H9 (cell line): ENCODE measurements at regions not wholly inside any gene's neighbourhood (a gene's known extent, or its start where the extent isn't known, plus 50 kb on each side); places are given as distances from the start of the nearest gene placed in this dataset.

Experiments
- DNase-seq: peaks from one replicate; pipeline ENCODE4 v3.0.0-alpha.2; 2017
- H2AFZ ChIP-seq: one replicate; pipeline ENCODE4 v1.6.1; 2013; ENCODE audit warnings: mild to moderate bottlenecking, low read length, control low read depth, moderate library complexity
- H2AK5ac ChIP-seq: 2 replicates; pipeline ENCODE4 v1.6.1; 2013; ENCODE audit warnings: low read length, control low read depth, mixed read lengths; ENCODE audit not compliant: insufficient read length
- H2BK120ac ChIP-seq: one replicate; pipeline ENCODE4 v1.6.1; 2013; ENCODE audit warnings: low read depth, mild to moderate bottlenecking, low read length, control low read depth, inconsistent platforms; ENCODE audit not compliant: poor library complexity, severe bottlenecking
- H2BK12ac ChIP-seq: 2 replicates; pipeline ENCODE4 v1.6.1; 2013; ENCODE audit warnings: low read length, control low read depth, mixed read lengths, low read depth; ENCODE audit not compliant: insufficient read length
- H2BK15ac ChIP-seq: 2 replicates; pipeline ENCODE4 v1.6.1; 2013; ENCODE audit warnings: low read depth, low read length, control low read depth
- H2BK20ac ChIP-seq: one replicate; pipeline ENCODE4 v1.6.1; 2013; ENCODE audit warnings: low read depth, mild to moderate bottlenecking, low read length, control low read depth, inconsistent platforms; ENCODE audit not compliant: poor library complexity, severe bottlenecking
- H2BK5ac ChIP-seq: 2 replicates; pipeline ENCODE4 v1.6.1; 2013; ENCODE audit warnings: low read length, control low read depth, mixed read lengths; ENCODE audit not compliant: insufficient read length
- H3K14ac ChIP-seq: 2 replicates; pipeline ENCODE4 v1.6.1; 2013; ENCODE audit warnings: low read length, control low read depth; ENCODE audit not compliant: insufficient read depth
- H3K18ac ChIP-seq: 2 replicates; pipeline ENCODE4 v1.6.1; 2013; ENCODE audit warnings: low read depth, mild to moderate bottlenecking, mixed read lengths, low read length, control low read depth; ENCODE audit not compliant: insufficient read length
- H3K23ac ChIP-seq: 2 replicates; pipeline ENCODE4 v1.6.1; 2013; ENCODE audit warnings: low read length, control low read depth, mixed read lengths, low read depth; ENCODE audit not compliant: insufficient read length
- H3K23me2 ChIP-seq: 2 replicates; pipeline ENCODE4 v1.6.1; 2013; ENCODE audit warnings: low read depth, mild to moderate bottlenecking, mixed read lengths, low read length, control low read depth; ENCODE audit not compliant: insufficient read length, poor library complexity, severe bottlenecking
- H3K27ac ChIP-seq: 2 replicates; pipeline ENCODE4 v1.5.1; 2013; ENCODE audit warnings: low read length, control low read depth, mixed read lengths, low read depth; ENCODE audit not compliant: insufficient read length
- H3K27me3 ChIP-seq: 2 replicates; pipeline ENCODE4 v1.6.1; 2013; ENCODE audit warnings: low read length, control low read depth, inconsistent platforms; ENCODE audit not compliant: insufficient read depth
- H3K4ac ChIP-seq: 2 replicates; pipeline ENCODE4 v1.6.1; 2013; ENCODE audit warnings: low read depth, mild to moderate bottlenecking, control low read depth, inconsistent platforms, low read length, moderate library complexity
- H3K4me1 ChIP-seq: 2 replicates; pipeline ENCODE4 v1.6.1; 2013; ENCODE audit warnings: low read length, control low read depth, inconsistent platforms; ENCODE audit not compliant: insufficient read depth
- H3K4me2 ChIP-seq: 2 replicates; pipeline ENCODE4 v1.6.1; 2013; ENCODE audit warnings: low read length, control low read depth, mixed read lengths; ENCODE audit not compliant: insufficient read length, insufficient read depth
- H3K56ac ChIP-seq: 2 replicates; pipeline ENCODE4 v1.6.1; 2013; ENCODE audit warnings: low read depth, mild to moderate bottlenecking, mixed read lengths, low read length, control low read depth; ENCODE audit not compliant: insufficient read length
- H3K79me1 ChIP-seq: 2 replicates; pipeline ENCODE4 v1.6.1; 2013; ENCODE audit warnings: low read depth, mild to moderate bottlenecking, moderate library complexity, low read length, control low read depth, inconsistent platforms; ENCODE audit not compliant: insufficient read depth, poor library complexity, severe bottlenecking
- H3K79me2 ChIP-seq: 2 replicates; pipeline ENCODE4 v1.6.1; 2013; ENCODE audit warnings: low read length, control low read depth, inconsistent platforms; ENCODE audit not compliant: insufficient read depth
- H3K9ac ChIP-seq: 2 replicates; pipeline ENCODE4 v1.6.1; 2013; ENCODE audit warnings: low read length, control low read depth, mixed read lengths; ENCODE audit not compliant: insufficient read length; ENCODE audit errors: extremely low read depth
- H3K9me3 ChIP-seq: one replicate; pipeline ENCODE4 v1.6.1; 2013; ENCODE audit warnings: low read depth, low read length, inconsistent platforms; ENCODE audit not compliant: control insufficient read depth
- H3T11ph ChIP-seq: one replicate; pipeline ENCODE4 v1.6.1; 2013; ENCODE audit warnings: mild to moderate bottlenecking, low read length, control low read depth, inconsistent platforms
- H4K20me1 ChIP-seq: one replicate; pipeline ENCODE4 v1.6.1; 2013; ENCODE audit not compliant: control insufficient read depth, insufficient read length, insufficient read depth
- H4K5ac ChIP-seq: 2 replicates; pipeline ENCODE4 v1.6.1; 2013; ENCODE audit warnings: low read depth, mild to moderate bottlenecking, mixed read lengths, low read length, control low read depth; ENCODE audit not compliant: insufficient read length
- H4K8ac ChIP-seq: replicated peaks from 2 replicates; pipeline ENCODE4 v1.6.1; 2013; ENCODE audit warnings: low read length, control low read depth, mixed read lengths, low read depth; ENCODE audit not compliant: insufficient read length
- H4K91ac ChIP-seq: 2 replicates; pipeline ENCODE4 v1.6.1; 2013; ENCODE audit warnings: low read depth, mild to moderate bottlenecking, moderate library complexity, mixed read lengths, low read length, control low read depth; ENCODE audit not compliant: insufficient read length
- H3K27ac Mint-ChIP-seq, 3 experiments: 2 replicates in 2 of 3; 3 replicates in 1 of 3; pipeline ENCODE4 v1.8.0; 2020 to 2021; ENCODE audit warnings: mixed read lengths in 3 of 3, mild to moderate bottlenecking in 1 of 3, moderate library complexity in 1 of 3
- H3K27me3 Mint-ChIP-seq: 2 replicates; pipeline ENCODE4 v1.8.0; 2021; ENCODE audit warnings: low read depth, mild to moderate bottlenecking, moderate library complexity, mixed read lengths
- H3K36me3 Mint-ChIP-seq, 3 experiments: 2 replicates in 2 of 3; 3 replicates in 1 of 3; pipeline ENCODE4 v1.8.0; 2020 to 2021; ENCODE audit warnings: low read depth in 3 of 3, mixed read lengths in 3 of 3; ENCODE audit not compliant: insufficient read depth in 1 of 3
- H3K4me1 Mint-ChIP-seq, 2 experiments: 2 replicates each; pipeline ENCODE4 v1.8.0; 2020; ENCODE audit warnings: mixed read lengths in 2 of 2
- H3K4me3 Mint-ChIP-seq, 2 experiments: 2 replicates in 1 of 2; 3 replicates in 1 of 2; pipeline ENCODE4 v1.8.0; 2020 to 2021; ENCODE audit warnings: mild to moderate bottlenecking in 2 of 2, mixed read lengths in 2 of 2, moderate library complexity in 1 of 2
- H3K9me3 Mint-ChIP-seq, 2 experiments: 2 replicates in 1 of 2; 3 replicates in 1 of 2; pipeline ENCODE4 v1.8.0; 2020; ENCODE audit warnings: mild to moderate bottlenecking in 2 of 2, mixed read lengths in 2 of 2, moderate library complexity in 1 of 2
- WGBS: extraction: QIAGEN DNeasy Blood & Tissue Kit; methylation state at CpG from one replicate; pipeline ENCODE4 v1.1.7; 2013; ENCODE audit warnings: missing lambda C conversion rate, low lambda C conversion rate, mixed read lengths; ENCODE audit not compliant: insufficient read length; ENCODE audit errors: extremely low coverage; 5-methylcytosine and 5-hydroxymethylcytosine counted together
- TF ChIP-seq, protein P1 (sequence below): fragments of 200-600 bp; sonication (generic); conservative IDR thresholded peaks from 3 replicates; pipeline ENCODE4 v1.8.0; 2021; ENCODE audit warnings: antibody characterized with exemption, mild to moderate bottlenecking

DNA sequence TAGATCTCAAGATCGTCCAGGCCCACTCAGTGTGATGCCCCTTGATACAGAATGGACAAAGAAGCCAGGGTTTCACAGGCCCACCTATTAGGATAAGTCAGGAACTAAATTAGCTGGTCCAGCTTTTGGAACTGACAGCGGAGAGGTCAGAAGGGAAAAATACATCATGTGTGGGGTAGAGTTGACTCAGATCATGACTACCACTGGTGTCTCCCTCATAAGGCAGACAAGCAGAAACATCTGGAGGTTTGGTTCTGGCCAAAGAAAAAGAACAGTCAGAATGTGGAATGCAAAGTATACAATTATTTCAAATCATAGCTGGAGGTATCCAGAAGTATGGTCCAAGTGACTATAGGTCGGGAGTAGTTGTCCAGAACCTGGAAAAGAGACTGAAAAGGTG is 621.1 kb upstream of the CELF2 start:
- Mint-ChIP-seq H3K27me3 (no peaks in the 10 kb centered on the region), H3K9me3 (peaks cover 0 to 5% of the 10 kb centered on the region in 2 experiments; a peak in 3 of 5 replicates), H3K36me3 (peaks cover 0 to 4% (median under 1%) of the 10 kb centered on the region in 3 experiments; a peak in 1 of 7 replicates), H3K4me1 (no peaks in the 10 kb centered on the region), H3K4me3 (no peak overlapping the region), H3K27ac (no peak overlapping the region)
- TF ChIP-seq, protein P1, sequence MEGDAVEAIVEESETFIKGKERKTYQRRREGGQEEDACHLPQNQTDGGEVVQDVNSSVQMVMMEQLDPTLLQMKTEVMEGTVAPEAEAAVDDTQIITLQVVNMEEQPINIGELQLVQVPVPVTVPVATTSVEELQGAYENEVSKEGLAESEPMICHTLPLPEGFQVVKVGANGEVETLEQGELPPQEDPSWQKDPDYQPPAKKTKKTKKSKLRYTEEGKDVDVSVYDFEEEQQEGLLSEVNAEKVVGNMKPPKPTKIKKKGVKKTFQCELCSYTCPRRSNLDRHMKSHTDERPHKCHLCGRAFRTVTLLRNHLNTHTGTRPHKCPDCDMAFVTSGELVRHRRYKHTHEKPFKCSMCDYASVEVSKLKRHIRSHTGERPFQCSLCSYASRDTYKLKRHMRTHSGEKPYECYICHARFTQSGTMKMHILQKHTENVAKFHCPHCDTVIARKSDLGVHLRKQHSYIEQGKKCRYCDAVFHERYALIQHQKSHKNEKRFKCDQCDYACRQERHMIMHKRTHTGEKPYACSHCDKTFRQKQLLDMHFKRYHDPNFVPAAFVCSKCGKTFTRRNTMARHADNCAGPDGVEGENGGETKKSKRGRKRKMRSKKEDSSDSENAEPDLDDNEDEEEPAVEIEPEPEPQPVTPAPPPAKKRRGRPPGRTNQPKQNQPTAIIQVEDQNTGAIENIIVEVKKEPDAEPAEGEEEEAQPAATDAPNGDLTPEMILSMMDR = no peak
- Histone ChIP-seq H4K91ac (no peak overlapping the region), H3K79me2 (no peaks in the 10 kb centered on the region), H3K23ac (no peak overlapping the region), H3T11ph (no peak overlapping the region), H4K5ac (no peak overlapping the region), H3K14ac (no peak overlapping the region), H4K8ac (no peak overlapping the region), H2BK20ac (no peak overlapping the region), H3K27ac (no peak overlapping the region), H2BK5ac (no peak overlapping the region), H2BK120ac (no peak overlapping the region), H3K4me2 (no peak overlapping the region), H3K9me3 (no peaks in the 10 kb centered on the region), H3K27me3 (no peaks in the 10 kb centered on the region), H3K18ac (no peak overlapping the region), H3K9ac (no peak overlapping the region), H2AFZ (no peak overlapping the region), H2BK12ac (no peak overlapping the region), H2AK5ac (no peak overlapping the region), H2BK15ac (no peak overlapping the region), H3K23me2 (no peaks in the 10 kb centered on the region), H3K79me1 (no peaks in the 10 kb centered on the region), H3K4ac (no peak overlapping the region), H3K4me1 (no peaks in the 10 kb centered on the region), H4K20me1 (no peaks in the 10 kb centered on the region), H3K56ac (no peak overlapping the region)
- DNase-seq = no peak
- no CpG with 5 or more reads among the region's 3 CpGs for WGBS
